ENCODE measurements at regions not wholly inside any gene's neighbourhood (a gene's known extent, or its start where the extent isn't known, plus 50 kb on each side); places are given as distances from the start of the nearest gene placed in this dataset.
"Not testable (repeated sequence)": the region's sequence is repeated elsewhere in the genome, so short reads cannot be mapped to it uniquely, and the experiment has no call there.

DNA sequence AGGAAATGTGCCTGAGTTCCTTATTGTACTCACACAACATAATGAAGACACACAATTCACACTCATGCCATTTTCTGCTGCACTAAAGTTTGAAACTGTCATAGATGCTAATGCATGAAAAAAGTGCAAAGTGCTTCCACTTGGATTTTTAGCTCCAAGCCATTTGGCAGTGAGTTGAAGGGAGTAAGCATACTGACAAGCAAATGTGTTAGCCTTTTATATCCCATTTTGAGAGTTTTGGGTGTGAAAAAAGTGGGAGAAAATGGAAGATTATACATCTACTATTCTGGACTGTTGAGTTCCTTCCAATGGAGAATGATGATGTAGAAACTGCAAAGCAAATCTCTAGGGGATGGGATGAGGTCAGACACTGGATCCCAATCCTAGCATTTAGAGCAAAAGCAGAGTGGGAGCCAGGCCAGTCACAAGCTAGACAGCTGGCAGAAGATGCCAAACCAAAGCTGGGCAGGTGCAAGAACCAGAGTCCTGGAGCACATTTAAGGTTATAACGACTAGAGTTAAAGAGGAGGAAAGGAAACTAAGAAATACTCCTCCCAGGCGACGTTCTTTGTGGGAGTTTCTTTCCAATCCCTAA lies 216.8 kb downstream of the FBXO8 start:
- no peak overlapping the region for H3K27ac ChIP-seq (ENCODE audit: low read depth in 1 of 2, low read length in 1 of 2)
- DNase-seq (ENCODE audit: low read depth in 6 of 9, low spot score in 9 of 9) = no peak
- no peaks in the 10 kb centered on the region for H3K9me3 ChIP-seq (ENCODE audit: control insufficient read depth in 2 of 2, insufficient read depth in 1 of 2, low read length in 1 of 2)
- no peaks in the 10 kb centered on the region for H3K36me3 ChIP-seq (ENCODE audit: control insufficient read depth in 2 of 2, insufficient read depth in 2 of 2, low read length in 1 of 2)
- 73% methylated on average over 3 of the region's 3 CpGs for WGBS
- no peaks in the 10 kb centered on the region for H3K4me1 ChIP-seq (ENCODE audit: control insufficient read depth in 2 of 2, insufficient read depth in 2 of 2, low read length in 2 of 2)
- no peak overlapping the region for H3K4me3 ChIP-seq (ENCODE audit: low read length in 2 of 2)
- H3K27me3 ChIP-seq (ENCODE audit: control insufficient read depth in 2 of 2, insufficient read depth in 1 of 2, low read length in 1 of 2) = no peaks in the 10 kb centered on the region

DNA sequence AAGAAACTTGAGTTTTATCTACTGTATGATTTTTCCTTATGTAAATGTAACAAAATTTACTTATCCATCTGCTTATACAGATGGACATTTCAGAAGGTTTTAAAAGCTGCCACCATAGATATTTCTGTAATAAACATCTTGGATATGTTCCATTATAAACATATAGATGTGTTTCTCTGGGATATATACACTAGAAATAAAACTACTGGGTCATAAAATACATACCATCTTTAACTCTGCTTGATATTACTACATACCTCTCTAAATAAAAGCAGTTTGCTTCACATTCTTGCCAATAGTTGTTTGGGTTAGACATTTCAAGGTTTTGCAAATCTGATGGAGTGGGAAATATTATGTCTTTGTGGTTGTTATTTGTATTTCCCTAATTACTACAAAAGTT lies 220.6 kb downstream of the FBXO8 start:
- DNase-seq (ENCODE audit: low read depth in 6 of 9, low spot score in 9 of 9) = no peak
- Histone ChIP-seq H3K27ac (ENCODE audit: low read depth in 1 of 2, low read length in 1 of 2) (no peak overlapping the region), H3K9me3 (ENCODE audit: control insufficient read depth in 2 of 2, insufficient read depth in 1 of 2, low read length in 1 of 2) (no peaks in the 10 kb centered on the region), H3K4me3 (ENCODE audit: low read length in 2 of 2) (no peak overlapping the region), H3K4me1 (ENCODE audit: control insufficient read depth in 2 of 2, insufficient read depth in 2 of 2, low read length in 2 of 2) (no peaks in the 10 kb centered on the region), H3K27me3 (ENCODE audit: control insufficient read depth in 2 of 2, insufficient read depth in 1 of 2, low read length in 1 of 2) (no peaks in the 10 kb centered on the region), H3K36me3 (ENCODE audit: control insufficient read depth in 2 of 2, insufficient read depth in 2 of 2, low read length in 1 of 2) (no peaks in the 10 kb centered on the region)

DNA sequence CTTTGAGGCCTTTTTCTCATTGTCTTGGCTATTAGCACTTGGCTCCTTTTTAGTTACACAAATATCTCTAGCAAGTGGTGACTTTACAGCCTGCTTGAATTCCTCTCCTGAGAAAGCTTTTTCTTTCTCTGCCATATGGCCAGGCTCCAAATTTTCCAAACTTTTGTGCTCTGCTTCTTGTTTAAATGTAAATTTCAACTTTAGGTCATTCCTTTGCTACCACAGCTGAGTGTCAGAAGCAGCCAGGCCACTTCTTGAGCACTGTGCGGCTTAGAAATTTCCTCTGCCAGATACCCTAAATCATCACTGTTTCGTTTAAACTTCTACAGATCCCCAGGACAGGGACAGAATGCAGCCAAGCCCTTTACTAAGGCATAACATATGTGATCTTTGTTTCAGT lies 222.4 kb downstream of the FBXO8 start:
- Histone ChIP-seq H3K27ac (ENCODE audit: low read depth in 1 of 2, low read length in 1 of 2) (peak overlapping the region in 1 of 2 donors; percentile 13), H3K4me1 (ENCODE audit: control insufficient read depth in 2 of 2, insufficient read depth in 2 of 2, low read length in 2 of 2) (no peaks in the 10 kb centered on the region), H3K36me3 (ENCODE audit: control insufficient read depth in 2 of 2, insufficient read depth in 2 of 2, low read length in 1 of 2) (no peaks in the 10 kb centered on the region), H3K27me3 (ENCODE audit: control insufficient read depth in 2 of 2, insufficient read depth in 1 of 2, low read length in 1 of 2) (no peaks in the 10 kb centered on the region), H3K4me3 (ENCODE audit: low read length in 2 of 2) (no peak overlapping the region), H3K9me3 (ENCODE audit: control insufficient read depth in 2 of 2, insufficient read depth in 1 of 2, low read length in 1 of 2) (no peaks in the 10 kb centered on the region)
- DNase-seq (ENCODE audit: low read depth in 6 of 9, low spot score in 9 of 9) = no peak
- WGBS = 85% methylated on average over 2 of the region's 2 CpGs

DNA sequence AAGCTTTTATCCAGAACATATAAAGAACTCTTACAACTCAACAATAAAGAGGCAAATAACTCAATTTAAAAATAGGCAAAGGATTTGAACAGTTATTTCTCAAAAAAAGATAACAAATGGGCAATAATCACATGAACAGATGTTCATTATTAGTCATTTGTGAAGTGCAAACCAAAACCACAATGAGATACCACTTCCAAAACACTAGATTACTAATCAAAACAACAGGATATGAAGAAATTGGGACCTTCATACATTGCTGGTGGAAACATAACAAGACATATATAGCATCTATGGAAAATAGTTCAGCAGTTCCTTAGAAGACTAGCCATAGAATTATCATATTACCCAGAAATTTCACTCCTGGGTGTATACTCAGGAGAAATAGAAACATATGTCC lies 224.6 kb downstream of the FBXO8 start:
- no peak for DNase-seq (ENCODE audit: low read depth in 6 of 9, low spot score in 9 of 9)
- no peaks in the 10 kb centered on the region for H3K9me3 ChIP-seq (ENCODE audit: control insufficient read depth in 2 of 2, insufficient read depth in 1 of 2, low read length in 1 of 2)

DNA sequence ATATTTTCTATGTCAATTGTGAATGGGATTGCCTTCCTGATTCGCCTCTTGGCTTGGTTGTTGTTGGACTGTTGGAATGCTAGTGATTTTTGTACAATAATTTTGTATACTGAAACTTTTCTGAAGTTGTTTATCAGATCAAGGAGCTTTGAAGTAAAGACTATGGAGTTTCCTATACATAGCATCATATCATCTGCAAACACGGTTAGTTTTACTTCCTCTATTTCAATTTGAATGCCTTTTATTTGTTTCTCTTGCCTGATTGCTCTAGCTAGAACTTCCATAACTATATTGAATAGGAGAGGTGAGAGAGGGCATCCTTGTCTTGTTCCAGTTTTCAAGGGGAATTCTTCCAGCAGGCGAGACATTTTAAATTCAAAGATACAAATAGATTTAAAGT lies 226.5 kb downstream of the FBXO8 start:
- Histone ChIP-seq H3K27ac (ENCODE audit: low read depth in 1 of 2, low read length in 1 of 2) (no peak overlapping the region), H3K27me3 (ENCODE audit: control insufficient read depth in 2 of 2, insufficient read depth in 1 of 2, low read length in 1 of 2) (no peaks in the 10 kb centered on the region), H3K4me3 (ENCODE audit: low read length in 2 of 2) (no peak overlapping the region), H3K36me3 (ENCODE audit: control insufficient read depth in 2 of 2, insufficient read depth in 2 of 2, low read length in 1 of 2) (no peaks in the 10 kb centered on the region), H3K4me1 (ENCODE audit: control insufficient read depth in 2 of 2, insufficient read depth in 2 of 2, low read length in 2 of 2) (no peaks in the 10 kb centered on the region), H3K9me3 (ENCODE audit: control insufficient read depth in 2 of 2, insufficient read depth in 1 of 2, low read length in 1 of 2) (no peaks in the 10 kb centered on the region)
- WGBS = 61% methylated on average over 3 of the region's 3 CpGs
- DNase-seq (ENCODE audit: low read depth in 6 of 9, low spot score in 9 of 9) = no peak

More for the DNA sequence above, 224.6 kb downstream of the FBXO8 start:
- no peaks in the 10 kb centered on the region for H3K27me3 ChIP-seq (ENCODE audit: control insufficient read depth in 2 of 2, insufficient read depth in 1 of 2, low read length in 1 of 2)
- no peaks in the 10 kb centered on the region for H3K36me3 ChIP-seq (ENCODE audit: control insufficient read depth in 2 of 2, insufficient read depth in 2 of 2, low read length in 1 of 2)
- no peaks in the 10 kb centered on the region for H3K4me1 ChIP-seq (ENCODE audit: control insufficient read depth in 2 of 2, insufficient read depth in 2 of 2, low read length in 2 of 2)
- H3K4me3 ChIP-seq (ENCODE audit: low read length in 2 of 2) = no peak overlapping the region
- H3K27ac ChIP-seq (ENCODE audit: low read depth in 1 of 2, low read length in 1 of 2) = no peak overlapping the region

DNA sequence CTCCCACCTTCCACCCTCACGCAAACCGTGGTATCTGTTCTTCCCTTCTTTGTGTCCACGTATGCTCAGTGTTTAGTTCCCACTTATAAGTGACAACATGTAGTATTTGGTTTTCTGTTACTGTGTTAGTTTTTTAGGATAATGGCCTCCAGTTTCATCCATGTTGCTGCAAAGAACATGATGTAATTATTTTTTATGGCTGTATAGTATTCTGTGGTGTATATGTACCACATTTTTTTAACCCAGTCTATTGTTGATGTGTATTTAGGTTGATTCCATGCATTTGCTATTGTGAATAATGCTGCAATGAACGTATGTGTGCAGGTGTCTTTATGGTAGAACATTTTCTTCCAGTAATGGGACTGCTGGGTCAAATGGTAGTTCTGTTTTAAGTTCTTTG lies 228.1 kb downstream of the FBXO8 start:
- WGBS = 81% methylated on average over 4 of the region's 4 CpGs
- DNase-seq (ENCODE audit: low read depth in 6 of 9, low spot score in 9 of 9) = no peak
- Histone ChIP-seq H3K9me3 (ENCODE audit: control insufficient read depth in 2 of 2, insufficient read depth in 1 of 2, low read length in 1 of 2) (no peaks in the 10 kb centered on the region), H3K4me1 (ENCODE audit: control insufficient read depth in 2 of 2, insufficient read depth in 2 of 2, low read length in 2 of 2) (no peaks in the 10 kb centered on the region), H3K27ac (ENCODE audit: low read depth in 1 of 2, low read length in 1 of 2) (no peak overlapping the region), H3K4me3 (ENCODE audit: low read length in 2 of 2) (no peak overlapping the region), H3K36me3 (ENCODE audit: control insufficient read depth in 2 of 2, insufficient read depth in 2 of 2, low read length in 1 of 2) (no peaks in the 10 kb centered on the region), H3K27me3 (ENCODE audit: control insufficient read depth in 2 of 2, insufficient read depth in 1 of 2, low read length in 1 of 2) (no peaks in the 10 kb centered on the region)

DNA sequence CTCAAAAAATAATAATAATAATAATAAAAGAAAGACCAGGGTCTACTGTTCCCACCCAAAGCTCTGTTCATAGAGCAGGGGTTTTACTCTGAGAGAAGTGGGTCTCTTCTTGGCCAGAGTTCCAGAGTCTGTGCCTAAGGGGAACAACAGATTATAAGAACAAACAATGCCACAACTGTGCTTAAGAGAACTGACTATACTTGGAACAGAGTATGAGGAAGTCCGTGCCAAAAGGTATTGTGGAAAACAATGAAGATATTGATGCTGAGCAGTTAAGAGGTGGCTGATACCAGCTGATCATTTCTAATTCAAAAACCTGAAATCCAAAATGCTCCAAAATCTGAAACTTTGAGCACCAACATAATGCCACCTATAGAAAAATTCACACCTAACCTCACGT lies 229.6 kb downstream of the FBXO8 start:
- H3K27me3 ChIP-seq (ENCODE audit: control insufficient read depth in 2 of 2, insufficient read depth in 1 of 2, low read length in 1 of 2) = no peaks in the 10 kb centered on the region
- H3K36me3 ChIP-seq (ENCODE audit: control insufficient read depth in 2 of 2, insufficient read depth in 2 of 2, low read length in 1 of 2) = no peaks in the 10 kb centered on the region
- no peak for DNase-seq (ENCODE audit: low read depth in 6 of 9, low spot score in 9 of 9)
- no peak overlapping the region for H3K4me3 ChIP-seq (ENCODE audit: low read length in 2 of 2)
- H3K27ac ChIP-seq (ENCODE audit: low read depth in 1 of 2, low read length in 1 of 2) = no peak overlapping the region
- no peaks in the 10 kb centered on the region for H3K9me3 ChIP-seq (ENCODE audit: control insufficient read depth in 2 of 2, insufficient read depth in 1 of 2, low read length in 1 of 2)
- no peaks in the 10 kb centered on the region for H3K4me1 ChIP-seq (ENCODE audit: control insufficient read depth in 2 of 2, insufficient read depth in 2 of 2, low read length in 2 of 2)
- 83% methylated on average over 2 of the region's 2 CpGs for WGBS

DNA sequence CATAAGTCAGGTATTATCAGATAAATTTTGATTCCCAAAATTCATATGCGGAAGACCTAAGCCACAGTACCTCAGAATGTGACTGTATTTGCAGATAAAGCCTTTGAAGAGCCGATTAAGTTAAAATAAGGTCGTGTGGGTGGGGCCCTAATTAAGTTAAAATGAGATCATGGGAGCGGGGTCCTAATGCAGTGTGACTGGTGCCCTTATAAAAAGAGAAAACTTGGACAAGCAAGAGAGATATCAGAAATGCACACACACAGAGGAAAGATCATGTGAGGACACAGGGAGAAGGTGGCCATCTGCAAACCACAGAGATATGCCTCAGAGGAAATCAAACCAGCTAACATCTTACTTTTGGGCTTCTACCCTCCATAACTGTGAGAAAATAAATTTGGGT lies 236.1 kb downstream of the FBXO8 start:
- WGBS = 80% methylated on average over 4 of the region's 4 CpGs
- no peaks in the 10 kb centered on the region for H3K27me3 ChIP-seq (ENCODE audit: control insufficient read depth in 2 of 2, insufficient read depth in 1 of 2, low read length in 1 of 2)
- no peaks in the 10 kb centered on the region for H3K36me3 ChIP-seq (ENCODE audit: control insufficient read depth in 2 of 2, insufficient read depth in 2 of 2, low read length in 1 of 2)
- no peak for DNase-seq (ENCODE audit: low read depth in 6 of 9, low spot score in 9 of 9)
- H3K4me1 ChIP-seq (ENCODE audit: control insufficient read depth in 2 of 2, insufficient read depth in 2 of 2, low read length in 2 of 2) = no peaks in the 10 kb centered on the region
- no peaks in the 10 kb centered on the region for H3K9me3 ChIP-seq (ENCODE audit: control insufficient read depth in 2 of 2, insufficient read depth in 1 of 2, low read length in 1 of 2)
- no peak overlapping the region for H3K4me3 ChIP-seq (ENCODE audit: low read length in 2 of 2)
- H3K27ac ChIP-seq (ENCODE audit: low read depth in 1 of 2, low read length in 1 of 2) = no peak overlapping the region

DNA sequence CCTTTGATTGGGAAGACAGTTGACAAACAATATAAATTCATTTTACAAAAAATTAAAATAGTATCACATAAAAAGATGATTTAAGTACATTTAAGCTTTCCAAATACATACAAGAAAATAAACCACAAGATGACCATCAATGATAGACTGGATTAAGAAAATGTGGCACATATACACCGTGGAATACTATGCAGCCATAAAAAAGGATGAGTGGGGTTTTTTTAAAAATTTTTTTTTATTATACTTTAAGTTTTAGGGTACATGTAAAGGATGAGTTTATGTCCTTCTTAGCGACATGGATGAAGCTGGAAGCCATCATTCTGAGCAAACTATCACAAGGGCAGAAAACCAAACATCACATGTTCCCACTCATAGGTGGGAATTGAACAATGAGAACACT lies 237.6 kb downstream of the FBXO8 start:
- H3K27me3 ChIP-seq (ENCODE audit: control insufficient read depth in 2 of 2, insufficient read depth in 1 of 2, low read length in 1 of 2); H3K9me3 ChIP-seq (ENCODE audit: control insufficient read depth in 2 of 2, insufficient read depth in 1 of 2, low read length in 1 of 2); H3K36me3 ChIP-seq (ENCODE audit: control insufficient read depth in 2 of 2, insufficient read depth in 2 of 2, low read length in 1 of 2); DNase-seq (ENCODE audit: low read depth in 6 of 9, low spot score in 9 of 9); H3K4me1 ChIP-seq (ENCODE audit: control insufficient read depth in 2 of 2, insufficient read depth in 2 of 2, low read length in 2 of 2); H3K27ac ChIP-seq (ENCODE audit: low read depth in 1 of 2, low read length in 1 of 2); H3K4me3 ChIP-seq (ENCODE audit: low read length in 2 of 2): not testable (repeated sequence)
- 89% methylated on average over 2 of the region's 2 CpGs for WGBS

DNA sequence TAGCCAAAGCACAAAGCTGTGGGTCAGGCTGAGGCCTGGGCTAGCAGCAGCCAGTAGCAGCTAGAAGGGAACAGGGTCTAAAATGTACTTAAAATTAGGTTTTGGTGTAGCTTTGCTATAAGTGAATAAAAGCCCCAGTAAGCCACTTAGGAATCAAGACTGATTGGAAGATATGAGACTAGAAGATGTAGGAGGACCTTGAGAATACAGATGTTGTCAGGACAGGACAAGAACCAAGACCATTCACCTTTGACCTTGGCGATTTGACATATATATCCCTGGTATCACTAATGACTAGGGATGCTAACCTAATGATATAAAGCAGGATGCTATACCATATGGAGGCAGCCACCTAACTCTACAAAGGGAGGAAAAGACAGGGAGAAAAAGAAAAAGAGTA lies 238.1 kb downstream of the FBXO8 start:
- no peak for DNase-seq (ENCODE audit: low read depth in 6 of 9, low spot score in 9 of 9)
- Histone ChIP-seq H3K27me3 (ENCODE audit: control insufficient read depth in 2 of 2, insufficient read depth in 1 of 2, low read length in 1 of 2) (no peaks in the 10 kb centered on the region), H3K9me3 (ENCODE audit: control insufficient read depth in 2 of 2, insufficient read depth in 1 of 2, low read length in 1 of 2) (no peaks in the 10 kb centered on the region), H3K4me1 (ENCODE audit: control insufficient read depth in 2 of 2, insufficient read depth in 2 of 2, low read length in 2 of 2) (no peaks in the 10 kb centered on the region), H3K36me3 (ENCODE audit: control insufficient read depth in 2 of 2, insufficient read depth in 2 of 2, low read length in 1 of 2) (no peaks in the 10 kb centered on the region), H3K27ac (ENCODE audit: low read depth in 1 of 2, low read length in 1 of 2) (no peak overlapping the region), H3K4me3 (ENCODE audit: low read length in 2 of 2) (no peak overlapping the region)
- WGBS = 100% methylated on average over 1 of the region's 1 CpG

Measured in thymus (tissue), 11 donors.